SK-N-SH (cell line): ENCODE measurements at regions not wholly inside any gene's neighbourhood (a gene's known extent, or its start where the extent isn't known, plus 50 kb on each side); places are given as distances from the start of the nearest gene placed in this dataset.

ENCODE experiments used
- CTCF ChIA-PET: fragments of 300-600, 350-600 bp; formaldehyde crosslinking; extraction: SDS; loops from one replicate; lab custom pipeline; 2021; lab: Yijun Ruan, JAX
- POLR2A ChIA-PET: fragments of 350-600 bp; sonication (Branson Sonifier 250); formaldehyde crosslinking; extraction: SDS; loops from one replicate; lab custom pipeline; 2020; ENCODE audit warnings: antibody characterized with exemption, inconsistent platforms; lab: Yijun Ruan, JAX
- DNase-seq: peaks from one replicate; pipeline ENCODE4 v3.0.0; 2012
- H2AFZ ChIP-seq: fragments of 200-600 bp; sonication (generic); 2 replicates; pipeline ENCODE4 v1.8.1; 2016; ENCODE audit warnings: antibody characterized with exemption, mild to moderate bottlenecking, low read depth
- H3F3A ChIP-seq: fragments of 200-600 bp; sonication (generic); replicated peaks from 2 replicates; pipeline ENCODE3; 2016; ENCODE audit warnings: antibody characterized with exemption, mild to moderate bottlenecking; ENCODE audit not compliant: insufficient read depth
- H3K27ac ChIP-seq, 2 experiments: fragments of 200-500 bp in 1 of 2; fragments of 200-600 bp in 1 of 2; sonication (Bioruptor generic) in 1 of 2; sonication (generic), shearing (Covaris generic) in 1 of 2; 2 replicates each; pipeline versions ENCODE4 v1.5.1 to v1.6.1; 2014 to 2016; ENCODE audit warnings: low read depth in 2 of 2, inconsistent platforms in 1 of 2, low read length in 1 of 2, mild to moderate bottlenecking in 1 of 2, mixed read lengths in 1 of 2
- H3K27me3 ChIP-seq: fragments of 200-600 bp; sonication (generic), shearing (Covaris generic); 2 replicates; pipeline ENCODE4 v1.6.1; 2016; ENCODE audit warnings: mixed run types; ENCODE audit not compliant: insufficient read depth
- H3K36me3 ChIP-seq, 2 experiments: fragments of 200-500 bp in 1 of 2; fragments of 200-600 bp in 1 of 2; sonication (Bioruptor generic) in 1 of 2; sonication (generic) in 1 of 2; replicated peaks in 1 of 2; 2 replicates each; pipeline versions ENCODE3 to v1.5.1; 2014 to 2016; ENCODE audit warnings: low read length in 1 of 2, mild to moderate bottlenecking in 1 of 2; ENCODE audit not compliant: insufficient read depth in 2 of 2, control insufficient read depth in 1 of 2
- H3K4me1 ChIP-seq, 2 experiments: fragments of 200-500 bp in 1 of 2; fragments of 200-600 bp in 1 of 2; sonication (Bioruptor generic) in 1 of 2; sonication (generic), shearing (Covaris generic) in 1 of 2; 2 replicates each; pipeline versions ENCODE4 v1.5.1 to v1.6.1; 2014 to 2016; ENCODE audit warnings: low read depth in 1 of 2, low read length in 1 of 2, mixed run types in 1 of 2; ENCODE audit not compliant: insufficient read depth in 2 of 2, control insufficient read depth in 1 of 2
- H3K4me2 ChIP-seq: fragments of 200-600 bp; sonication (generic), shearing (Covaris generic); 2 replicates; pipeline ENCODE4 v1.6.1; 2017; ENCODE audit warnings: mixed run types
- H3K4me3 ChIP-seq, 2 experiments: fragments of 200-500 bp in 1 of 2; fragments of 200-600 bp in 1 of 2; sonication (Bioruptor generic) in 1 of 2; sonication (generic), shearing (Covaris generic) in 1 of 2; 2 replicates each; pipeline versions ENCODE4 v1.5.1 to v1.8.1; 2014 to 2016; ENCODE audit warnings: low read depth in 2 of 2, inconsistent platforms in 1 of 2, low read length in 1 of 2, mild to moderate bottlenecking in 1 of 2, mixed read lengths in 1 of 2, moderate library complexity in 1 of 2
- H3K79me2 ChIP-seq: fragments of 200-600 bp; sonication (generic); 2 replicates; pipeline ENCODE4 v1.8.1; 2017; ENCODE audit warnings: mild to moderate bottlenecking; ENCODE audit not compliant: insufficient read depth
- H3K9ac ChIP-seq: fragments of 200-600 bp; sonication (generic); 2 replicates; pipeline ENCODE4 v1.6.1; 2017; ENCODE audit warnings: mixed run types
- H3K9me2 ChIP-seq: fragments of 200-600 bp; sonication (generic); 2 replicates; pipeline ENCODE4 v1.6.1; 2017; ENCODE audit warnings: mixed run types
- H3K9me3 ChIP-seq: fragments of 200-600 bp; sonication (generic); 2 replicates; pipeline ENCODE4 v1.6.1; 2017; ENCODE audit warnings: mixed run types, mild to moderate bottlenecking, moderate library complexity
- H4K20me1 ChIP-seq: fragments of 200-600 bp; sonication (generic); 2 replicates; pipeline ENCODE4 v1.6.1; 2017; ENCODE audit warnings: mild to moderate bottlenecking, mixed run types; ENCODE audit not compliant: insufficient read depth
- CTCF ChIP-seq: fragments of 200-600 bp; sonication (generic); IDR thresholded peaks from 2 replicates; pipeline ENCODE4 v1.6.1; 2017; ENCODE audit warnings: antibody characterized with exemption, mild to moderate bottlenecking, moderate library complexity
- EZH2phosphoT487 ChIP-seq: fragments of 200-600 bp; sonication (generic); IDR thresholded peaks from 2 replicates; pipeline ENCODE4 v1.6.1; 2017; ENCODE audit warnings: low read depth, mixed run types, mild to moderate bottlenecking, antibody characterized with exemption, moderate library complexity, borderline replicate concordance
- FOSL2 ChIP-seq: IDR thresholded peaks from 2 replicates; pipeline ENCODE4 v1.4.0; 2012; ENCODE audit warnings: low read depth, mild to moderate bottlenecking, moderate library complexity, borderline replicate concordance
- GATA2 ChIP-seq: sonication (generic); formaldehyde crosslinking; IDR thresholded peaks from 2 replicates; pipeline ENCODE4 v1.5.0; 2020; ENCODE audit warnings: mild to moderate bottlenecking, missing genetic modification reagents
- IRF3 ChIP-seq: fragments of 150-350 bp; IDR thresholded peaks from 2 replicates; pipeline ENCODE4 v1.6.1; 2016; ENCODE audit warnings: mild to moderate bottlenecking, low read depth, low read length
- JUND ChIP-seq: IDR thresholded peaks from 2 replicates; pipeline ENCODE4 v1.4.0; 2012
- MAX ChIP-seq: IDR thresholded peaks from 2 replicates; pipeline ENCODE4 v1.4.0; 2012; ENCODE audit warnings: low read depth
- MEF2A ChIP-seq: IDR thresholded peaks from 2 replicates; pipeline ENCODE4 v1.4.0; 2012; ENCODE audit warnings: low read depth, borderline replicate concordance
- MXI1 ChIP-seq: IDR thresholded peaks from 2 replicates; pipeline ENCODE4 v1.6.1; 2012; ENCODE audit warnings: mild to moderate bottlenecking, low read depth, low read length, improper control_type of control experiment
- PBX3 ChIP-seq: IDR thresholded peaks from 2 replicates; pipeline ENCODE4; 2012
- RCOR1 ChIP-seq: fragments of 150-350 bp; IDR thresholded peaks from 2 replicates; pipeline ENCODE4 v1.6.1; 2017; ENCODE audit warnings: antibody characterized with exemption, low read length
- REST ChIP-seq: IDR thresholded peaks from 2 replicates; pipeline ENCODE4 v1.6.1; 2012; ENCODE audit warnings: mild to moderate bottlenecking, low read depth, low read length, moderate library complexity
- RXRA ChIP-seq: IDR thresholded peaks from 2 replicates; pipeline ENCODE4 v1.4.0; 2012; ENCODE audit warnings: low read depth, mild to moderate bottlenecking, borderline replicate concordance
- SMC3 ChIP-seq: IDR thresholded peaks from 2 replicates; pipeline ENCODE4 v1.6.1; 2012; ENCODE audit warnings: low read depth, low read length, improper control_type of control experiment
- TCF12 ChIP-seq: IDR thresholded peaks from 2 replicates; pipeline ENCODE4 v1.4.0; 2012
- YY1 ChIP-seq: IDR thresholded peaks from 2 replicates; pipeline ENCODE4 v1.4.0; 2012; ENCODE audit warnings: low read depth, mild to moderate bottlenecking
- WGBS: methylation state at CpG from one replicate; pipeline ENCODE4 v1.1.6; 2017; ENCODE audit warnings: low lambda C conversion rate; 5-methylcytosine and 5-hydroxymethylcytosine counted together

- TF ChIP-seq RXRA (no peak), RCOR1 (no peak), GATA2 (CRISPR knock-in tag) (no peak), MEF2A (no peak), MAX (no peak)
Observed at GRCh38 chr12:87879141-87879540, 150.1 kb downstream of the C12orf50 start (continued).

- Histone ChIP-seq H3K9ac (no peak overlapping the region), H3K4me2 (no peak overlapping the region), H2AFZ (peak overlapping the region; percentile 69; the same call in 1 of the 2 replicates), H3K79me2 (no peaks in the 10 kb centered on the region), H4K20me1 (no peaks in the 10 kb centered on the region), H3K27ac (no peak overlapping the region), H3K36me3 (no peaks in the 10 kb centered on the region), H3K27me3 (no peaks in the 10 kb centered on the region), H3K4me3 (no peak overlapping the region), H3K9me3 (no peaks in the 10 kb centered on the region), H3K4me1 (peaks cover 4 to 5% of the 10 kb centered on the region in 2 experiments; a peak in 2 of 4 replicates), H3K9me2 (no peaks in the 10 kb centered on the region), H3F3A (no peaks in the 10 kb centered on the region)
- WGBS = 97% methylated on average over 4 of the region's 4 CpGs
- ChIA-PET POLR2A (no interaction called here), CTCF (interaction anchor here (0.9 to 1.5 kb wide), 3 partner anchors 13 to 596 kb away, joined by 3 to 4 read pairs (median 3); no protein-coding TSS in a partner anchor)
- no peak for DNase-seq
- TF ChIP-seq YY1 (no peak), PBX3 (no peak), MXI1 (no peak)
Observed at GRCh38 chr12:87870493-87871460, 158.4 kb downstream of the C12orf50 start.

- H3F3A ChIP-seq = no peaks in the 10 kb centered on the region
- H3K9me3 ChIP-seq = no peaks in the 10 kb centered on the region
- H3K9me2 ChIP-seq = no peaks in the 10 kb centered on the region
- no peak overlapping the region for H3K9ac ChIP-seq
- DNase-seq = no peak
- H3K27ac ChIP-seq = no peak overlapping the region
- H2AFZ ChIP-seq = no peak overlapping the region
- no peak overlapping the region for H3K4me2 ChIP-seq
- H3K4me1 ChIP-seq = peaks cover 4 to 5% of the 10 kb centered on the region in 2 experiments; a peak in 2 of 4 replicates
- no peaks in the 10 kb centered on the region for H3K27me3 ChIP-seq
- H4K20me1 ChIP-seq = no peaks in the 10 kb centered on the region
- CTCF ChIA-PET = interaction anchor here (0.8 to 1.5 kb wide), 3 partner anchors 7 to 595 kb away, joined by 3 to 4 read pairs (median 3); no protein-coding TSS in a partner anchor
- POLR2A ChIA-PET = interaction anchor here (0.6 kb wide), 1 partner anchor 194 kb away, joined by 3 read pairs; no protein-coding TSS in a partner anchor
- no peak overlapping the region for H3K4me3 ChIP-seq
- H3K79me2 ChIP-seq = no peaks in the 10 kb centered on the region
- TF ChIP-seq IRF3 (no peak), MXI1 (no peak), JUND (peak; percentile 22; the same call in 1 of the 2 replicates), REST (no peak), EZH2phosphoT487 (no peak), FOSL2 (peak; percentile 49; the same call in 1 of the 2 replicates), SMC3 (no peak), CTCF (no peak), TCF12 (no peak)
- TF ChIP-seq, all 33 proteins: peak for 2
- H3K36me3 ChIP-seq = no peaks in the 10 kb centered on the region
Observed at GRCh38 chr12:87870061-87870460, 159.1 kb downstream of the C12orf50 start.
